Cardiac fibroblast (primary cell): ENCODE measurements at regions not wholly inside any gene's neighbourhood (a gene's known extent, or its start where the extent isn't known, plus 50 kb on each side); places are given as distances from the start of the nearest gene placed in this dataset.

Source experiments
- DNase-seq, 2 donors: peaks; one replicate each; pipeline versions ENCODE4 v3.0.0 to v3.0.0-alpha.2; 2010; ENCODE audit warnings: low read depth in 2 of 2
- H3K4me3 ChIP-seq, 2 donors: replicated peaks in 1 of 2; 1 replicate in 1 of 2; 2 replicates in 1 of 2; pipeline ENCODE4 v1.5.1; 2011; ENCODE audit warnings: low read depth in 2 of 2, low read length in 2 of 2, mild to moderate bottlenecking in 2 of 2, moderate library complexity in 1 of 2
- CTCF ChIP-seq: IDR thresholded peaks from one replicate; pipeline ENCODE4 v1.5.1; 2011; ENCODE audit warnings: low read depth, mild to moderate bottlenecking, low read length, inconsistent platforms

DNA sequence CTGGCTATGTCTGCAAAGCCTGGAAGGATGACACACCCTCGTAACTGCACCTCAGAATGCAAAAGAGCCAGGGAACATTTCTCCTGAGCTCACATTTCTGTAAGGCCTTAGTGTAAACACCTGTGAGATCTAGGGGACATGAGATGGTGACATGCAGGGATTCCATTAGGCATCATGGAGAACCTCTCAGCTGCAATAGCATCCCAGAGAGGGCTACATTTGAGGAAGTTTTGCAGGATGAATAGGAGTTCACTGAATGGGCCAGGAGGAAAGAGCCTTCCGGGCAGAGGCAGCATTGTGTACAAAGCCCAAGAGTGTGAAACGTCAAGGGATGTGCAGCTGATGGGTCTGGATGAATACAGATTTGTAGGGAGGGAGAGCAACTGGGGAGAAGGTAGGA lies 223.0 kb upstream of the RPL38 start:
- TF ChIP-seq CTCF = no peak
- H3K4me3 ChIP-seq = no peak overlapping the region
- no peak for DNase-seq

DNA sequence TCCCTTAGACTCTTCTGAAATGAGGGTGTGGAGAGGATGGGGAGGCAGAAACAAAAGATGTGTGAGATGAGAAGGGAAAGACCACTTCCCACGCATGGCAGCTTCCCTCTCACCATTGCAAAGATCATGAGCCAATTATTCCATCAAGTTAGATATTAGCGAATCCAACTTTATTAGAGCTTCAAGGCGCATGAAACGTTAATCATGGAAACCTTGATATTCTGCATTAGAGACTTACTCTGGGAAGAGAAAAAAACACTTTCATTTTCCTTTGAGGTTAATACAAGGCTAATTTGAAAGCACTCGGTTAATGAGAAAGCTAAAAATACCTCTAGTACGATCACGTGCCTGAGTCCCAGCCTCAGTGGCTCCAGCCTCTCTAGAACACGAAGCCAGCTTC lies 220.6 kb upstream of the RPL38 start:
- no peak for DNase-seq
- no peak overlapping the region for H3K4me3 ChIP-seq
- no peak for TF ChIP-seq CTCF

DNA sequence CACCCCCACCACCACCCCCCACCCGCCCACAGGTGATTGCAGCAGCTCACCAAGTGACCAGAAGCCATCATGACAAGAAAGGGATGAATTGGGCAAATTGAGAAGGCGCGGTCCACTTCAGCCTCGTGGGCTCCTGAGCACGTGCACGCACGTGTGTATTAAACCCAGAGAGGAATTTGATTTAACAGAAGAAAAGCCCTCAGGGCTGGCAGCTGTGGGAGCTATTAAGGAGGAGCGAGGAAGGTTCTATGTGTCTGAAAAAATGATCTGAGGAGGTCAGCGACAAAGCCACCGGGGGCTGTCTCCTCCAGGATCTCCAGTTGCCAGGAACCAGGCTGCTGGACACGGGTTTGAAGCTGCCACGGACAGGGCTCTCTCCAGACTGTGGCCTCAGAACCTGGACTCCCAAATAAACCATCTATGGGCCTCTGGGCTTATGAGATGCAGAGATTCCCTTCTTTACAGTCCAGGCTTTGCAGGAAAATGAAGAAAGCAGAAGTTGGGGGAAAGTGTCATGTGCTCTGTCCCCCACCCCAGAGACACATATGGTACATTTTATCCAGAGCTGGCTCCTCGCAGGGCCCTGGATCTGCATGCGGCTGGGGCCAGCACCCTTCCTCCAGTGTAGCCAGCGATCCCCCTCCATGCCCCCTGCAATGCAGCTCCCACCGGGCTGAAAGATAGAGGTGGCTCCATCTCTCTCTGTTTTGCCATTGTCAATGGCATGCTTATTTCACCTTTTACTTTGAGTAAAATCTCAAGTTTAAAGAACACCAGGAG lies 219.7 kb upstream of the RPL38 start:
- no peak for TF ChIP-seq CTCF
- no peak for DNase-seq

DNA sequence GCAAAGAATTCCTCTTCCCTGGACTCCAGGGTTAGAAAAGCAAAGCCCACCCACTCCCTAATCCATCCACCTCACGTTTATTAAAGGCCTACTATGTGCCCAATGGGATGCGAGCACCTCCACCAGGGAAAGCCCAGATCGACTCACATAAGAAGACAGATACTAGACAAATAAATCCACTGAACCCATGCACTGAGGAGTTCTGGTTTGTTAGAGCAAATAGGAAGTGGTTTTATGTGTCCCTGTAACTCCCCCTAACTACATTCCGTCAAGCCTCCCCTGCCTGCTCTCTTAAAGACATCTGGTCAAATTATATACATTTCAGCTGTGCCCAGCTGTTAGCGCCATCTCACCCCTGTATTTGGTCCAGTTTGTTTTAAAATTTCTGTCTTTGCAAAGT lies 218.5 kb upstream of the RPL38 start:
- H3K4me3 ChIP-seq = no peak overlapping the region
- DNase-seq = no peak
- no peak for TF ChIP-seq CTCF

More for the DNA sequence above, 219.7 kb upstream of the RPL38 start:
- no peak overlapping the region for H3K4me3 ChIP-seq

DNA sequence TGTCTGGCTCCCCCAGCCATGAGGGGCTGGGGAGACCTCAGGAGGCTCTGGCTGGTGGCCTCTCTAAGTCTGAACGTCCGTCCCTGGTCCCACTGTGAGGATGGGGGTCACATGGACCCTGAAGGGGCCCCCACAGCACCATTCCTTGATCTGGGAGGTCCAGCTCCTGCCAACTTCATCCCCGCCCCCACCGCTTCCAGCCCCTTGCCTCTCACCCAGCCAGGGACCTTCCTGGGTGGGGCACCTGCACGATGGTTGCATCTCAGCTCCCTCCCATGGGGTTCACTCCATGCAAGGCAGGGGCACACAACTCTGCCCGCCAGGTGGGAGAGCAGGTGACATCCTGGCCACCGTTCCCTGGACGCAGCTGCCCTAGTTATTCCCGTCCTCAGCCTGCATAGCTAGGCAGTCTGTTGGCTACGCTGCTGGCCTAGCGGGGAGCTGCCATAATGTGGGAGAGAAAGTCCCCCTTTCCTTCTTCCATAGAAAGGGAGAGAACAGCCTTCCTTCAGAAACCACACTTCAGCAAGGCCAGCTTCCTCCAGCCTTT lies 217.9 kb upstream of the RPL38 start:
- DNase-seq = no peak
- no peak for TF ChIP-seq CTCF
- no peak overlapping the region for H3K4me3 ChIP-seq

GRCh38 chr17:73986641-73987177 lies 216.8 kb upstream of the RPL38 start:
- no peak for DNase-seq
- TF ChIP-seq CTCF = no peak
- H3K4me3 ChIP-seq = no peak overlapping the region
